ENCODE measurements at regions not wholly inside any gene's neighbourhood (a gene's known extent, or its start where the extent isn't known, plus 50 kb on each side); places are given as distances from the start of the nearest gene placed in this dataset.
"Not testable (repeated sequence)": the region's sequence is repeated elsewhere in the genome, so short reads cannot be mapped to it uniquely, and the experiment has no call there.

GRCh38 chr10:78218798-78219490, 185.3 kb downstream of the RPS24 start:
- Histone ChIP-seq H3K27ac (ENCODE audit: low read depth, low read length) (no peak overlapping the region), H3K9me3 (ENCODE audit: control insufficient read depth, insufficient read depth, low read length) (peaks cover 9% of the 10 kb centered on the region), H3K27me3 (ENCODE audit: control insufficient read depth, insufficient read depth, low read length) (peaks cover 7% of the 10 kb centered on the region), H3K4me3 (ENCODE audit: low read depth, low read length) (no peak overlapping the region)
- no peak for TF ChIP-seq CTCF (IDR thresholded peaks at IDR 0.05; ENCODE audit: low read depth, low read length)
- CTCF ChIA-PET: no interaction called here
- POLR2A ChIA-PET: no interaction called here
- no peak for DNase-seq (ENCODE audit: low read depth, low spot score)

- DNase-seq (ENCODE audit: low read depth, low spot score); POLR2A ChIA-PET; H3K4me3 ChIP-seq (ENCODE audit: low read depth, low read length); H3K27me3 ChIP-seq (ENCODE audit: control insufficient read depth, insufficient read depth, low read length); H3K9me3 ChIP-seq (ENCODE audit: control insufficient read depth, insufficient read depth, low read length); H3K27ac ChIP-seq (ENCODE audit: low read depth, low read length); CTCF ChIA-PET: not testable (repeated sequence)
Measured at GRCh38 chr10:78219568-78219967, 185.9 kb downstream of the RPS24 start.

GRCh38 chr10:78220781-78221180, 187.1 kb downstream of the RPS24 start:
- H3K27ac ChIP-seq (ENCODE audit: low read depth, low read length): no peak overlapping the region
- no peak for TF ChIP-seq CTCF (IDR thresholded peaks at IDR 0.05; ENCODE audit: low read depth, low read length)
- peaks cover 9% of the 10 kb centered on the region for H3K9me3 ChIP-seq (ENCODE audit: control insufficient read depth, insufficient read depth, low read length)
- DNase-seq (ENCODE audit: low read depth, low spot score): no peak
- ChIA-PET CTCF (no interaction called here), POLR2A (no interaction called here)
- H3K27me3 ChIP-seq (ENCODE audit: control insufficient read depth, insufficient read depth, low read length): peaks cover 7% of the 10 kb centered on the region
- H3K4me3 ChIP-seq (ENCODE audit: low read depth, low read length): no peak overlapping the region

- no peak overlapping the region for H3K27ac ChIP-seq (ENCODE audit: low read depth, low read length)
- POLR2A ChIA-PET: no interaction called here
- CTCF ChIA-PET: no interaction called here
- H3K27me3 ChIP-seq (ENCODE audit: control insufficient read depth, insufficient read depth, low read length): peaks cover 7% of the 10 kb centered on the region
- no peak for DNase-seq (ENCODE audit: low read depth, low spot score)
- peaks cover 9% of the 10 kb centered on the region for H3K9me3 ChIP-seq (ENCODE audit: control insufficient read depth, insufficient read depth, low read length)
- TF ChIP-seq CTCF (IDR thresholded peaks at IDR 0.05; ENCODE audit: low read depth, low read length): no peak
- H3K4me3 ChIP-seq (ENCODE audit: low read depth, low read length): no peak overlapping the region
Measured at GRCh38 chr10:78222096-78222790, 188.6 kb downstream of the RPS24 start.

- no peak for TF ChIP-seq CTCF (IDR thresholded peaks at IDR 0.05; ENCODE audit: low read depth, low read length)
- Histone ChIP-seq H3K4me3 (ENCODE audit: low read depth, low read length) (no peak overlapping the region), H3K27me3 (ENCODE audit: control insufficient read depth, insufficient read depth, low read length) (peaks cover 4% of the 10 kb centered on the region), H3K27ac (ENCODE audit: low read depth, low read length) (no peak overlapping the region), H3K9me3 (ENCODE audit: control insufficient read depth, insufficient read depth, low read length) (peaks cover 9% of the 10 kb centered on the region)
- DNase-seq (ENCODE audit: low read depth, low spot score): no peak
- POLR2A ChIA-PET: no interaction called here
- CTCF ChIA-PET: interaction anchor here (0.8 kb wide), 1 partner anchor 175 kb away, joined by 3 read pairs; no protein-coding TSS in a partner anchor
Measured at GRCh38 chr10:78223088-78223487, 189.4 kb downstream of the RPS24 start.
